Esophagus (tissue), 2 donors: ENCODE measurements at regions not wholly inside any gene's neighbourhood (a gene's known extent, or its start where the extent isn't known, plus 50 kb on each side); places are given as distances from the start of the nearest gene placed in this dataset.
"Not testable (repeated sequence)": the region's sequence is repeated elsewhere in the genome, so short reads cannot be mapped to it uniquely, and the experiment has no call there.

ENCODE experiments used
- H3K27ac ChIP-seq, 2 donors: one replicate each; pipeline ENCODE4 v1.5.1; 2013; ENCODE audit warnings: low read depth in 2 of 2, mild to moderate bottlenecking in 2 of 2, inconsistent platforms in 1 of 2, low read length in 1 of 2, moderate library complexity in 1 of 2
- H3K27me3 ChIP-seq, 2 donors: one replicate each; pipeline ENCODE4 v1.6.1; 2013; ENCODE audit warnings: low read length in 2 of 2, control low read depth in 1 of 2, mild to moderate bottlenecking in 1 of 2; ENCODE audit not compliant: insufficient read depth in 2 of 2, control insufficient read depth in 1 of 2
- H3K36me3 ChIP-seq, 2 donors: one replicate each; pipeline ENCODE4 v1.6.1; 2013; ENCODE audit warnings: low read length in 1 of 2; ENCODE audit not compliant: control insufficient read depth in 2 of 2, insufficient read depth in 2 of 2
- H3K4me1 ChIP-seq, 2 donors: one replicate each; pipeline ENCODE4 v1.6.1; 2013; ENCODE audit warnings: low read length in 1 of 2; ENCODE audit not compliant: control insufficient read depth in 2 of 2, insufficient read depth in 2 of 2
- H3K4me3 ChIP-seq, 2 donors: one replicate each; pipeline ENCODE4 v1.5.1; 2013; ENCODE audit warnings: low read length in 2 of 2, mild to moderate bottlenecking in 2 of 2, low read depth in 1 of 2, moderate library complexity in 1 of 2
- H3K9me3 ChIP-seq, 2 donors: one replicate each; pipeline ENCODE4 v1.6.1; 2013; ENCODE audit warnings: mild to moderate bottlenecking in 2 of 2, low read depth in 1 of 2, low read length in 1 of 2, moderate library complexity in 1 of 2; ENCODE audit not compliant: control insufficient read depth in 2 of 2, insufficient read depth in 1 of 2
- WGBS, 2 donors: extraction: QIAGEN DNeasy Blood & Tissue Kit; methylation state at CpG; one replicate each; pipeline ENCODE4 v1.1.7; 2013; 5-methylcytosine and 5-hydroxymethylcytosine counted together
- donor health status: healthy with polysubstance abuse.
- donor health status: Bipolar disorder and iron deficiency.

DNA sequence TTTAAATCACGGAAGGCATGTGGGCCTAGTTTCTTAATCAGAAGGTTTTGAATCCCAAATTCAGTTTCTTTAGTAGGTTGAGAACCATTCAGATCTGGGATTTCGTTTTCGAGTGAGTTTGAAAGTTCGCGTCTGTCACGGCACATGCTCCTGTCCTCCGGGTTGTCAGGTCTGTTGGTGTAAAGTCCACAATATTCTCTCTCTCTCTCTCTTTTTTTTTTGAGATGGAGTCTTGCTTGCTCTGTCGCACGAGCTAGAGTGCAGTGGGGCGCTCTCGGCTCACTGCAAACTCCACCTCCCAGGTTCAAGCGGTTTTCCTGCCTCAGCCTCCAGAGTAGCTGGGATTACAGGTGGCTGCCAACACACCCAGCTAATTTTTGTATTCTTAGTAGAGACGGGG lies 4390.6 kb upstream of the TPTE start:
- H3K9me3 ChIP-seq, H3K4me1 ChIP-seq, H3K4me3 ChIP-seq, H3K27ac ChIP-seq, H3K27me3 ChIP-seq, H3K36me3 ChIP-seq: not testable (repeated sequence)
- WGBS, 2 donors, result 67 to 93% methylated on average over 1 to 2 of the region's 13 CpGs

DNA sequence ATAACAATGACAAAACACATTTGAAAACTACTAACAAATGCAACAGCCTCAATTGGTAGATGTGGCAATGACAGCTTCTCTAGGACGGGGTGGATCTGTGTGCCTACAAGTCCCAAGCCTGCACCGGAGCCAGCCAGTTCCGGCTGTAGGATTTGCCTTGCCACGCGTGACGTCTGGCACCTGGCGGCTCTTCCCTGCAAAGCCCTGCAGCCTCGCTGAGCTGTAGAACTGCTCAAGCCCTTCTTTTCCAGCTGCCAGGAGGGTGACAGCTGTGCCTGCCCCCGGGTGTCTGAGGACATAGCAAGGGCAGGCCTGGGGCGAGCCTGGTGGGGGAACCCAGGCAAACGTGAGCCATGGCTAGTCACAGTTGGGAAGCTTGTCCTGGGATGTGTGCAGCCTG lies 4388.0 kb upstream of the TPTE start:
- H3K27me3 ChIP-seq, H3K27ac ChIP-seq, H3K4me3 ChIP-seq, H3K4me1 ChIP-seq, H3K9me3 ChIP-seq, H3K36me3 ChIP-seq: not testable (repeated sequence)
- no CpG with 5 or more reads among the region's 11 CpGs for WGBS, 2 donors

DNA sequence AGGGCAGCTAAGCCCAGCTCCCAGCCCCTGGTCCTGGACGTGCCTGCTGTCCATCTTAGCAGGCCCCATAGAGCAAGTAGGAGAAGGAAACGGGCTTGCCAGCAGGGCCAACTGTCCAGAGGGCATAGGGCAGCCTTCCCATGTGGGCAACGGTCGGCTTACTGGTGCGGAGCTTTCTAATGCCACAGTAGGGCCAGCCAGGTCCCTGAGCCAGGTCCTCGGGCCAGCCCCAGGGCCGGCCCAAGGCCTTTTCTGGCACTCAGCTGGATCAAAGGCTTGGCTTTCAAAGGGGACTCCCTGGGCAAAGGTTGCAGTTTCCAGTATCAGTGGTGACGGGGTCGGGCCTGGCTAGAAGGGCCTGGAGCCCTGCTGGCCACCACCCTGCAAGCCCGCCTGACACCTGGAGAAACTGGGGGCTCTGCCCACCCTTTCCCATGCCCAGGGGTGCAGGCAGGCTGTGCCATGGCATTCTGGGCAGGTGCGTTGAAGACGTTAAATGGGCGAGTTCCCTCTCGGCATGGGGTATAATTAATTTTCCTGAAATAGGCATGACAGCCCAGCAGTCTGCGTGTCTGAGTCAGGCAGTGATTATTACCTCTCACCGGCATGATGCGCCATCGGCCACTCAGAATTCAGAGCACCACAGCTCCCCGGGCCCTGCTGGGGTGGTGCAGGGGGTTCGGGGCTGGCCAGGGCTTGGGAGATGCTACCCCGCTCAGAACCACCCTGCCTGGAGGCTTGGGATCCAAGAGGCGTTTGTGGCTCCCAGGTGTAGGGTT lies 4387.3 kb upstream of the TPTE start:
- not testable (repeated sequence) for H3K27ac ChIP-seq, H3K27me3 ChIP-seq, H3K9me3 ChIP-seq, H3K4me3 ChIP-seq, H3K4me1 ChIP-seq, H3K36me3 ChIP-seq
- WGBS, 2 donors, result 48% methylated on average over 6 of the region's 22 CpGs; no CpG with 5 or more reads in 1 of the 2 donors

DNA sequence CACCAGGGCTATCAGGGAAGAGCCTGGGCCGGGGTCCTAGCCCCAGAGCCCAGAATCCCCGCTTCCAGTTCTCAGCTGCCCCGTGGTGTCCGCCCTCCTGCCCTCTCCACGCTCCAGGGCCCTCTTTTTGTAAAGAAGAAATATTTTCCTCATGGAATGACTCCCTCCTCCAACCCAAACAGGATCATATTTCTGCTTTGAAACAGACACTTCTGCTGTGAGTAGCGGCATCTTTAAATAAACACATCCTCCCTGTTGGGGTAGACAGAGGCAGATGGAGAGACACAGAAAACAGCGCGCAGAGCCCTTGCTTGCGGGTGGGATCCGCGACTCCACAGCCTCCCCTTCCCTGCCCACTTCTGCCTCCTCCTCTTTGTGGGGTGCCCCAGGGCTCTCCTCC lies 4384.7 kb upstream of the TPTE start:
- not testable (repeated sequence) for H3K4me1 ChIP-seq, H3K27ac ChIP-seq, H3K9me3 ChIP-seq, H3K36me3 ChIP-seq, H3K4me3 ChIP-seq, H3K27me3 ChIP-seq
- WGBS, 2 donors, result no CpG with 5 or more reads among the region's 11 CpGs

DNA sequence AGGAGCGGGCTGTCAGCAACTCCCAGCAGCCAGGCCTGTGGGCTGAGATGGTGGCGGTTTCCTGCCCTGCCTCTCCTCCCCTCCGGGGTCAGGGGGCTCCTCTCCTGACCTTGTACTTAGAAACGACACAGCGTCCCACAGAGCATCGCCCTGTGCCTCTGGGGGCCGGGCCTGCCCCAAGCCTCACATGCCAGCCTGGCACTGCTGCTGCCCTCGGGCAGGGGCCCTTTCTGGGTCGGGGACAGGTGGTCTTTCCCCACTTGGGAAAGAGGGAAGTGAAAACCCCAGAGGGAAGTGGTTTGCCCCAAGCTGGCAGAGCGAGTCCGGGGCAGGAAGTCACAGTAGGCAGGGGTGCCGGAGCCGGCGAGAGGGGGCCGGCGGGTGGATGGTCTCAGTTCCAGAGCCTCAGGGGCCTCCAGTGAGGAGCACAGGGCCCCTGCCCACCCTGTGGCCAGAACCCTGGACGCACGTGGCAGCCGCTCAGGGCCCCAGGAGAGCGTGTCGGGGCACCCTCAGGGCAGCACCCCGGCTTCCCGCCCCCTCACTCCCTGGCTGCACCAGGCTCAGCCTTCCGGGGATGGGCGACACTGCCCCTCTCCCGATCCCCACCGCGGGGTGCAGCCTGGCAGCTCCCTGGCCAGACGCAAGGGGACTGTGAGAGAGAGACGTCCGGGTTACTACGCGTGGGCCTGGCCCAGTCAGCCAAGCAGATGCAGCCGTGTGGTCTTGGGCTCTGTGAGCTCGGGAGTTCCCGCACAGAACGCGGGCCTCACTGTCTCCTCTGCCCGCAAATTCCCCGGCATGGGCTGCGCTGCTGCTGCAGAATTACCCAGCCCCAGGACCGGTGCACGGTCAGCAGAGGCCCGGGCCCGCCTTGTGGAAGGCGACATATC lies 4382.9 kb upstream of the TPTE start:
- H3K27ac ChIP-seq, H3K9me3 ChIP-seq, H3K4me3 ChIP-seq, H3K4me1 ChIP-seq, H3K27me3 ChIP-seq, H3K36me3 ChIP-seq: not testable (repeated sequence)
- WGBS, 2 donors, result no CpG with 5 or more reads among the region's 46 CpGs

DNA sequence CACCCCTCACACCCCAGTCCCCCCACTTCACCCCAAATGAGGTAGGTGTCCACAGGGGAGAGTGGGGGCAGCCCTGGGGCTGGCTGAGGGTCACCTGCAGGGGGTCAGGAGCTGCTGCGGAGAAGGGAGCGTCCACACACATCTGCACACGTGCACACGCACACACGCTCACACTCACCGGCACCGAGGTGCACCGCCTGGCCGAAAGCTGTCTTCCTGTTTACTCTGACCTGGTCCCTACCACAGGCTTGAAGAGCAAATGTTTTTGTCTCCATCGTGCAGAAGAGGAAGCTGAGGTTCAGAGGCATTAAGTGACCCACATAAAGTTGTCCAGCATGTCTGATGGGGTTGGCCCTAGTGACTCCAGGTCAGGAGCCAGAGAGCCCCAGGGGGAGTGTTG lies 4382.1 kb upstream of the TPTE start:
- not testable (repeated sequence) for H3K36me3 ChIP-seq, H3K27me3 ChIP-seq, H3K4me1 ChIP-seq, H3K9me3 ChIP-seq, H3K4me3 ChIP-seq, H3K27ac ChIP-seq
- no CpG with 5 or more reads among the region's 10 CpGs for WGBS, 2 donors

DNA sequence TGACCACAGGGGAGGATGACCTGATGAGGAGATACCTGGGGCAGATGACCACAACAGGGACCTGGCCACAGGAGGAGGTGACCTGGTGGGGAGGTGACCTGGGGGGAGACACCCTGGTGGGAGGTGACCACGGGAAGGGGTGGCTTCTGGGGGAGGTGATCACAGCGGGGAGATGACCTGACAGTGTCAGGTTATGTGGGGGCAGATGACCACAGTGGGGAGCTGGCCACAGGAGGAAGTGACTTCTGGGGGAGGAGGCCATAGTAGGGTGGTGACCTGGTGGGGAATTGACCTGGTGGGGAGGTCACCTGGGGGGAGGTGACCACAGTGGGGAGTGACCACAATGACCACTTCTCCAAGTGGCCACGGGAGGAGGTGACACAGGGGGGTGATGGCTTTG lies 4381.5 kb upstream of the TPTE start:
- no CpG with 5 or more reads among the region's 3 CpGs for WGBS, 2 donors
- not testable (repeated sequence) for H3K9me3 ChIP-seq, H3K27me3 ChIP-seq, H3K4me3 ChIP-seq, H3K27ac ChIP-seq, H3K36me3 ChIP-seq, H3K4me1 ChIP-seq

DNA sequence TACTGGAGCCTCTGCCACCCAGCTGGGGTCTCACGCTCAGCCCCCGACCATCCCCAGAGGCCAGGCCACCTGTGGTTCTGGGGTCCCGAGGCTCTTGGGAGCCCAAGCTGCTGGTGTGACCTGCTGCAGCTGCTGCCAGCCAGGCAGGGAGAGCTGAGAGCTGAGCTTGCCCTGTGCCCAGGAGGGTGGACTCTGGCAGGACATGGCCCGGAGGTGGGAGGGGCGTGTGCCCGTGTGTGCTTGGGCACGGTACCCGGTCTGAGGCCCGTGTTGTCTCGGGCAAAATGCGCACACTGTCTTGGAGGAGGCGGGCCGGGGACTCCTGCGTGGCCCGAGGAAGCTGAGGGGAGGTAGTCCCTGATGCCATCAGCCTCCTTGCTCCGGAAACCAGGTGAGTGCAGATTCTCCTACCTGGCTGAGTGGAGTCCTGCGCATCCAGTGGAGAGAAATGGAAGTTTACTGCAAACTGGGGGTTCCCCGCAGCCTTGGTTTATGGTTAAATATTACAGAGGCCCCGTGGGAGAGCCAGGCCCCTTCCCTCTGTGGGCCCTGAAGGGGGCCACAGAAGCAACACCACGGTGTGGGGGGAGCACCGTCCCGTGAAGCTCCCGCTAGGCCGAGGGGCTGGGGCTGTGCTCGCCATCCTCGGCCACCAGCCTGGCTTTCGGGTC lies 4380.8 kb upstream of the TPTE start:
- H3K4me3 ChIP-seq, H3K36me3 ChIP-seq, H3K4me1 ChIP-seq, H3K27me3 ChIP-seq, H3K27ac ChIP-seq, H3K9me3 ChIP-seq: not testable (repeated sequence)
- no CpG with 5 or more reads among the region's 27 CpGs for WGBS, 2 donors

DNA sequence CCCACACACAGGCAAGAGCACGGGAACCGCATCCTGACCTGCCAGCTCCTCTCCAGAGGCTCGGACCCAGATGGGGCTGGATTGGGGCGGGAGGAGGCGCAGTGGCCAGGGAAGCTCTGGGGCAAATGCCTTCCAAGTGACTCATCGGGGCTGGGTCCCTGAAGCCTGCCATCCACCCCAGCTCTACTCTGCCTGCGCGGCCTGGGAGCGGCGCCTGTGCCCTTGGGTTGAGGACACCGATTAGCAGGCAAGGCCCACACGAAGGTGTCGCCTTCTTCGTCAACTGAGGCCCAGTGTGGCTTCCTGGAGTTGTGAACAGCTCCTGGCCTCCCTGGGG lies 4380.3 kb upstream of the TPTE start:
- no CpG with 5 or more reads among the region's 14 CpGs for WGBS, 2 donors
- not testable (repeated sequence) for H3K4me1 ChIP-seq, H3K4me3 ChIP-seq, H3K27ac ChIP-seq, H3K27me3 ChIP-seq, H3K9me3 ChIP-seq, H3K36me3 ChIP-seq

DNA sequence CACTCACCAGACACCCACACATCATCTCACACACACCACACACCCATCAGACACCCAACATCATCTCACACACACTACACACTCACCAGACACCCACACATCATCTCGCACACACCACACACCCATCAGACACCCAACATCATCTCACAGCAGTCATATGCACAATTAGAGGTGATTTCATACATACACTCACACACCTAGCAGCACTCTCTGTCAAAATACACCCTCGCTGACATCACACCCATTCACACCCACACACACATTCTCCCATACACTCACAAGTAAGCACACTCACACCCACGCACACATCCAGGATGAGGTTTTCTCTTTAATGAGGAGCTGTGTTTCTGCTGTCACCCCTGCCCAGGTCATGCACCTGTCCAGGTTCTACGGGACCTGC lies 4368.2 kb upstream of the TPTE start:
- H3K27ac ChIP-seq, H3K4me1 ChIP-seq, H3K36me3 ChIP-seq, H3K9me3 ChIP-seq, H3K4me3 ChIP-seq, H3K27me3 ChIP-seq: not testable (repeated sequence)
- no CpG with 5 or more reads among the region's 4 CpGs for WGBS, 2 donors
